SW480 (cell line): ENCODE measurements at regions not wholly inside any gene's neighbourhood (a gene's known extent, or its start where the extent isn't known, plus 50 kb on each side); places are given as distances from the start of the nearest gene placed in this dataset.
A peak's percentile ranks its signal among the peaks of the same experiment; 100 is the strongest.
"Not testable (repeated sequence)": the region's sequence is repeated elsewhere in the genome, so short reads cannot be mapped to it uniquely, and the experiment has no call there.

Experiments used
- DNase-seq: peaks from one replicate; pipeline ENCODE4 v3.0.0-alpha.2; 2016; ENCODE audit warnings: low spot score

GRCh38 chr3:177476921-177477435, 279.7 kb upstream of the TBL1XR1 start:
- DNase-seq, result no peak

- DNase-seq, result peak; percentile 92
Observed at GRCh38 chr3:177478170-177478867, 281.0 kb upstream of the TBL1XR1 start.

GRCh38 chr3:177479630-177480029, 282.3 kb upstream of the TBL1XR1 start:
- no peak for DNase-seq

GRCh38 chr3:177481329-177481728, 284.0 kb upstream of the TBL1XR1 start:
- DNase-seq, result no peak

GRCh38 chr3:177482048-177482691, 284.9 kb upstream of the TBL1XR1 start:
- DNase-seq, result no peak

- DNase-seq, result no peak
Observed at GRCh38 chr3:177483182-177483967, 286.1 kb upstream of the TBL1XR1 start.

GRCh38 chr3:177484206-177484605, 286.9 kb upstream of the TBL1XR1 start:
- DNase-seq, result no peak

GRCh38 chr3:177484926-177485325, 287.6 kb upstream of the TBL1XR1 start:
- DNase-seq, result no peak

- no peak for DNase-seq
Observed at GRCh38 chr3:177487635-177488186, 290.4 kb upstream of the TBL1XR1 start.

- DNase-seq, result no peak
Observed at GRCh38 chr3:177488740-177489139, 291.5 kb upstream of the TBL1XR1 start.

GRCh38 chr3:177490626-177491025, 293.3 kb upstream of the TBL1XR1 start:
- no peak for DNase-seq

- no peak for DNase-seq
Observed at GRCh38 chr3:177491296-177492032, 294.2 kb upstream of the TBL1XR1 start.

- no peak for DNase-seq
Observed at GRCh38 chr3:177493091-177493490, 295.8 kb upstream of the TBL1XR1 start.

- no peak for DNase-seq
Observed at GRCh38 chr3:177494216-177494615, 296.9 kb upstream of the TBL1XR1 start.

- no peak for DNase-seq
Observed at GRCh38 chr3:177495566-177495965, 298.3 kb upstream of the TBL1XR1 start.

- DNase-seq, result no peak
Observed at GRCh38 chr3:177498037-177498857, 301.0 kb upstream of the TBL1XR1 start.

GRCh38 chr3:177499039-177499438, 301.8 kb upstream of the TBL1XR1 start:
- DNase-seq, result not testable (repeated sequence)

GRCh38 chr3:177499779-177500423, 302.6 kb upstream of the TBL1XR1 start:
- no peak for DNase-seq

GRCh38 chr3:177510693-177511216, 313.5 kb upstream of the TBL1XR1 start:
- DNase-seq, result no peak
